K562 (cell line): ENCODE measurements at regions not wholly inside any gene's neighbourhood (a gene's known extent, or its start where the extent isn't known, plus 50 kb on each side); places are given as distances from the start of the nearest gene placed in this dataset.

Experiments used
- ATAC-seq: fragments of 200-7000 bp; cut with Tn5 transposase; 3 replicates; pipeline ENCODE4 v1.9.1; 2020; ENCODE audit warnings: moderate library complexity
- BruUV-seq: library from RNA; stranded (reverse); fragments of 400-500 nt; replicated peaks from 2 replicates; lab custom pipeline; 2021; lab: Mats Ljungman, UMichigan
- CTCF ChIA-PET: fragments of 300-600 bp; formaldehyde crosslinking; extraction: SDS; loops from one replicate; lab custom pipeline; 2021; ENCODE audit warnings: low intra/inter-chr PET ratio; lab: Yijun Ruan, JAX
- POLR2A ChIA-PET: fragments of 300-600, 350-650 bp; sonication (Branson Sonifier 250); formaldehyde crosslinking; extraction: SDS; loops from one replicate; lab custom pipeline; 2021; ENCODE audit warnings: antibody characterized with exemption, inconsistent platforms; lab: Yijun Ruan, JAX
- DNase-seq, 4 experiments: peaks; one replicate each; pipeline versions ENCODE4 v3.0.0 to v3.0.0-alpha.2; 2011 to 2018; ENCODE audit warnings: low spot score in 3 of 4, mixed read lengths in 3 of 4; ENCODE audit errors: extremely low read depth in 1 of 4
- FAIRE-seq: peaks from 2 replicates; lab custom pipeline; 2011; peaks lifted over from hg19 to GRCh38; lab: Jason Lieb, UNC
- H2AFZ ChIP-seq: 2 replicates; pipeline ENCODE4 v1.6.0; 2011; ENCODE audit warnings: low read depth, low read length, control low read depth, inconsistent platforms
- H3K27ac ChIP-seq: fragments of 200-600 bp; 3 replicates; pipeline ENCODE4 v1.8.0; 2011; ENCODE audit warnings: low read depth, mild to moderate bottlenecking, control low read depth, inconsistent platforms, low read length, moderate library complexity, mixed read lengths; ENCODE audit errors: extremely low read depth
- H3K27me3 ChIP-seq, 2 experiments: fragments of 300-600 bp in 1 of 2; 2 replicates in 1 of 2; 3 replicates in 1 of 2; pipeline versions ENCODE4 v1.6.0 to v1.8.0; 2011; ENCODE audit warnings: inconsistent platforms in 2 of 2, low read length in 2 of 2, mild to moderate bottlenecking in 1 of 2, mixed read lengths in 1 of 2, moderate library complexity in 1 of 2; ENCODE audit not compliant: control insufficient read depth in 2 of 2, insufficient read depth in 2 of 2
- H3K36me3 ChIP-seq: fragments of 300-600 bp; 3 replicates; pipeline ENCODE4 v1.8.0; 2011; ENCODE audit warnings: mild to moderate bottlenecking, low read length, inconsistent platforms; ENCODE audit not compliant: control insufficient read depth, insufficient read depth
- H3K4me1 ChIP-seq, 2 experiments: fragments of 200-600 bp in 1 of 2; replicated peaks in 1 of 2; 2 replicates in 1 of 2; 3 replicates in 1 of 2; pipeline versions ENCODE4 v1.5.1 to v1.8.0; 2011; ENCODE audit warnings: inconsistent platforms in 2 of 2, low read length in 2 of 2, mild to moderate bottlenecking in 1 of 2, mixed read lengths in 1 of 2, moderate library complexity in 1 of 2; ENCODE audit not compliant: control insufficient read depth in 2 of 2, insufficient read depth in 2 of 2
- H3K4me2 ChIP-seq: 2 replicates; pipeline ENCODE4 v1.6.1; 2011; ENCODE audit warnings: low read length, control low read depth, inconsistent platforms, mixed read lengths; ENCODE audit not compliant: insufficient read depth
- H3K4me3 ChIP-seq: fragments of 200-600 bp; sonication (generic), shearing (Covaris generic); 2 replicates; pipeline ENCODE4 v1.5.1; 2016; ENCODE audit warnings: control low read depth, inconsistent platforms
- H3K79me2 ChIP-seq: fragments of 200-600 bp; 3 replicates; pipeline ENCODE4 v1.8.0; 2011; ENCODE audit warnings: low read length, inconsistent platforms; ENCODE audit not compliant: control insufficient read depth, insufficient read depth
- H3K9ac ChIP-seq, 2 experiments: 2 replicates each; pipeline versions ENCODE4 v1.6.0 to v1.6.1; 2011; ENCODE audit warnings: low read depth in 2 of 2, low read length in 2 of 2, control low read depth in 1 of 2, inconsistent platforms in 1 of 2, mild to moderate bottlenecking in 1 of 2, mixed read lengths in 1 of 2; ENCODE audit not compliant: insufficient read depth in 1 of 2
- H3K9me1 ChIP-seq: one replicate; pipeline ENCODE4 v1.6.0; 2011; ENCODE audit warnings: inconsistent platforms, mild to moderate bottlenecking, low read length, moderate library complexity; ENCODE audit not compliant: control insufficient read depth, insufficient read depth
- H3K9me3 ChIP-seq: replicated peaks from 2 replicates; pipeline ENCODE4 v1.5.1; 2011; ENCODE audit warnings: low read depth, low read length, inconsistent platforms; ENCODE audit not compliant: control insufficient read depth, insufficient read depth
- H4K20me1 ChIP-seq: replicated peaks from 2 replicates; pipeline ENCODE4 v1.6.1; 2011; ENCODE audit warnings: low read length, inconsistent platforms, mixed read lengths; ENCODE audit not compliant: control insufficient read depth, insufficient read depth
- ATF1 ChIP-seq, 2 experiments: fragments of 450-650 bp in 1 of 2; IDR thresholded peaks; 2 replicates each; pipeline ENCODE4 v1.6.1; 2016; ENCODE audit warnings: missing compliant biosample characterization in 1 of 2, missing genetic modification characterization in 1 of 2
- BCOR ChIP-seq: fragments of 450-650 bp; IDR thresholded peaks from 2 replicates; pipeline ENCODE4 v1.6.1; 2016
- FIP1L1 ChIP-seq: fragments of 200-400 bp; formaldehyde crosslinking; IDR thresholded peaks from 2 replicates; pipeline ENCODE4 v1.6.1; 2018; ENCODE audit warnings: mild to moderate bottlenecking, low read depth, low read length; ENCODE audit not compliant: poor library complexity, severe bottlenecking
- FOXA1 ChIP-seq: fragments of 450-650 bp; IDR thresholded peaks from 2 replicates; pipeline ENCODE4 v1.6.1; 2016; ENCODE audit warnings: mild to moderate bottlenecking, borderline replicate concordance
- KLF1 ChIP-seq: fragments of 450-650 bp; IDR thresholded peaks from 2 replicates; pipeline ENCODE4 v1.6.1; 2016; ENCODE audit warnings: missing genetic modification characterization, missing compliant biosample characterization
- MCM3 ChIP-seq: fragments of 450-650 bp; IDR thresholded peaks from 2 replicates; pipeline ENCODE4 v1.6.1; 2016
- SAFB2 ChIP-seq: fragments of 200-400 bp; formaldehyde crosslinking; IDR thresholded peaks from 2 replicates; pipeline ENCODE4 v1.6.1; 2018; ENCODE audit warnings: borderline replicate concordance, low read length, low read depth, moderate library complexity; ENCODE audit not compliant: severe bottlenecking
- ZBTB12 ChIP-seq: fragments of 250-450 bp; sonication (Bioruptor Pico); IDR thresholded peaks from 2 replicates; pipeline ENCODE4 v1.4.0; 2020
- ZBTB49 ChIP-seq: sonication (generic); formaldehyde crosslinking; IDR thresholded peaks from 2 replicates; pipeline ENCODE4 v1.8.0; 2022; ENCODE audit warnings: missing genetic modification reagents, mild to moderate bottlenecking, borderline replicate concordance
- ZNF551 ChIP-seq: fragments of 250-450 bp; sonication (Bioruptor Pico); IDR thresholded peaks from 2 replicates; pipeline ENCODE4 v1.5.0; 2021; ENCODE audit warnings: mild to moderate bottlenecking, moderate library complexity
- WGBS: fragments of 100-300 bp; shearing (Covaris generic); methylation state at CpG from one replicate; pipeline ENCODE4 v1.1.6; 2016; ENCODE audit warnings: low coverage, mixed read lengths; ENCODE audit not compliant: insufficient coverage; ENCODE audit errors: missing lambda C conversion rate; 5-methylcytosine and 5-hydroxymethylcytosine counted together
- in situ Hi-C: fragments of 300-500 bp; cut with MboI; formaldehyde crosslinking; loops from 4 replicates; pipeline ENCODE4 v1.15.0; 2018; ENCODE audit warnings: inconsistent platforms, mixed read lengths
- intact Hi-C: fragments of 100-400 bp; cut with micrococcal nuclease; formaldehyde crosslinking; loops from 2 replicates; pipeline ENCODE4 v1.14.2; 2022

GRCh38 chrX:148290041-148290440 is 210.4 kb upstream of the AFF2 start:
- Histone ChIP-seq H4K20me1 (no peaks in the 10 kb centered on the region), H3K27ac (no peak overlapping the region), H3K27me3 (no peaks in the 10 kb centered on the region), H3K4me2 (no peak overlapping the region), H3K79me2 (no peaks in the 10 kb centered on the region), H3K9ac (no peak overlapping the region), H3K9me1 (no peaks in the 10 kb centered on the region), H3K4me1 (no peaks in the 10 kb centered on the region), H2AFZ (no peak overlapping the region), H3K9me3 (no peaks in the 10 kb centered on the region), H3K4me3 (no peak overlapping the region), H3K36me3 (no peaks in the 10 kb centered on the region)
- no TSS peak for BruUV-seq
- DNase-seq (no peak), ATAC-seq (no peak), FAIRE-seq (no peak)
- no peak for TF ChIP-seq MCM3
- no peak for TF ChIP-seq ZNF551
- TF ChIP-seq BCOR: no peak
- TF ChIP-seq KLF1 (tag): no peak
- no peak for TF ChIP-seq SAFB2
- no peak for TF ChIP-seq ZBTB12 (CRISPR knock-in tag)
- TF ChIP-seq FOXA1: no peak
- no peak for TF ChIP-seq ZBTB49 (CRISPR knock-in tag)
- TF ChIP-seq FIP1L1: no peak
- no peak for TF ChIP-seq ATF1 (CRISPR knock-in tag; IDR thresholded peaks at IDR 0.05)
- TF ChIP-seq ATF1 (tag; IDR thresholded peaks at IDR 0.05): no peak
- intact Hi-C loops (no loop called here), in situ Hi-C loops (no loop called here)
- POLR2A ChIA-PET: no interaction called here
- CTCF ChIA-PET: no interaction called here
- WGBS: 0% methylated on average over 2 of the region's 2 CpGs
